Hematopoietic multipotent progenitor cell (in vitro differentiated cells): ENCODE measurements at regions not wholly inside any gene's neighbourhood (a gene's known extent, or its start where the extent isn't known, plus 50 kb on each side); places are given as distances from the start of the nearest gene placed in this dataset.
"Not testable (repeated sequence)": the region's sequence is repeated elsewhere in the genome, so short reads cannot be mapped to it uniquely, and the experiment has no call there.

Experiments
- DNase-seq, 3 donors: peaks; one replicate each; pipeline ENCODE4 v3.0.0-alpha.2; 2011 to 2015; ENCODE audit warnings: low read depth in 2 of 3, low spot score in 2 of 3

- DNase-seq = no peak
These were observed 185.6 kb upstream of the SYNPR start for GRCh38 chr3:63092515-63092914.

GRCh38 chr3:63094642-63095408 is 183.3 kb upstream of the SYNPR start:
- no peak for DNase-seq

DNA sequence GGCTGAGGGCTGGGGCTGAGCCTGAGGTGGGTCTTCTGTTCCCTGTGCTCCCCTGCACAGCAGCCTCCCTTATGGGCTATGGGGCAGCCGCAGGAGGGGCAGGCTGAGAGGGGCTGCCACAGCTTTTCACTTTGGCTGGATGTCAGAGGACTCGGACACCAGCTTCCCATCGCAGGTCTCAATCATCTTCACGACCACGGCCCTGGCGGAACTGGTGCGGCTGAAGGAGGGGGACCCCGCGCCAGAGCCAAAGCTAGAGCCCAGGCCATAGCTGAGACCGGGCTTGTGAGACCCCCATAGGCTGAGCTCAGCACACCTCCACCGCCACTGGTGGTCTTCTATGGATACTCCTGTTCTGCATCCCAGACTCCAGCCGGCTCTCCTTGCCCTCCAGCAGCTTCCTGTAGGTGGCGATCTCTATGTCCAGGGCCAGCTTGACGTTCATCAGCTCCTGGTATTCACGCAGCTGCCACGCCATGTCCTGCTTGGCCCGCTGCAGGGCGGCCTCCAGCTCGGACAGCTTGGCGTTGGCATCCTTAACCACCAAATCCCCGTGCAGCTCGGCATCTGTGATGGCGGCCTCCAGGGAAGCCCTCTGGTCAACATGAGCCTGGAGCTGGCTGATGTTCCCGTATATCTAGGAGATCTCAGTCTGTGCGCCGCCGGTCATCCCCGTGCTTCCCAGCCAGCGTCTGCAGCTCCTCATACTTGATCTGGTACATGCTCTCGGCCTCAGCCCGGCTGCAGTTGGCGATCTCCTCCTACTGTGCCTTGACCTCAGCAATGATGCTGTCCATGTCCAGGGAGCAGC is 181.7 kb upstream of the SYNPR start:
- DNase-seq = no peak

- DNase-seq = no peak
These were observed 180.7 kb upstream of the SYNPR start for GRCh38 chr3:63097396-63097795.

GRCh38 chr3:63116922-63117321 is 161.2 kb upstream of the SYNPR start:
- DNase-seq = no peak

DNA sequence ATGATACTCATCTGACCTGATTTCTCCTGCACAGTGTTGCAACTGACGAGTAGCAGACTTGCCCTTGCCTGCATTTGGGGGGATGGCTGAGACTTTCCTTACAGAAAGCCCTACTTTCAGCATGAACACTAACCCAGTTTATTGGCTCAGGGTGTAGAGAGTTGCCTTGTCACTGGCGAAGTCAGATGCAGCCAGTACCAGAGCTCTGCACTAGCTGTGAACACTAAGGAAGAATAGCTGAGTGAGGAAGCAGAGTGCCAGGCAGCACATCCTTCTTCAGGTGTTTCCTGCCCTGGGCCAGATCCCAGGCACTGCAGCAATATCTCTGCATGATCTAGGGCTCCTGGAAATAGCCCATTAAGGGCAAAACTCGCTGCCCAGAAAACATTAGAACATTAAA is 154.0 kb upstream of the SYNPR start:
- DNase-seq = no peak

GRCh38 chr3:63126530-63126929 is 151.6 kb upstream of the SYNPR start:
- no peak for DNase-seq

DNA sequence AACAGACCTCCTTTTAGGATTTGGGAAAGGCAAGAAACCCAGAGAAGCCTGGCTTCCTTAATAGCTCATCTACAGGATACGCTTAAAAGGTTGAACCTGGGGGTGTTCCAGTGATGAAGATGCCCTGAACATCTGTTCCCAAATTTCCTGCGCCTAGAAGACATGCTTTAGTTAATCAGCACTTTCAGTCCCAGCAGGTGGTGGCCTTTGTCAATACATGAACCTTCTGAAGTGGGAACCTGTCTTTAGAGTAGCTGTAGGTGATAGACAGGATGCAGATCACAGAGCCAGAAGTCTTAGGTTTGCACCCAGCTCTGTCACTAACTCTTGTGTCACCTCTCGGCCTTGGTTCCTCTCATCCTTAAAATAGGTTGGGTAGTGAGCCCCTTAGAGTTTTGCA is 149.7 kb upstream of the SYNPR start:
- no peak for DNase-seq

DNA sequence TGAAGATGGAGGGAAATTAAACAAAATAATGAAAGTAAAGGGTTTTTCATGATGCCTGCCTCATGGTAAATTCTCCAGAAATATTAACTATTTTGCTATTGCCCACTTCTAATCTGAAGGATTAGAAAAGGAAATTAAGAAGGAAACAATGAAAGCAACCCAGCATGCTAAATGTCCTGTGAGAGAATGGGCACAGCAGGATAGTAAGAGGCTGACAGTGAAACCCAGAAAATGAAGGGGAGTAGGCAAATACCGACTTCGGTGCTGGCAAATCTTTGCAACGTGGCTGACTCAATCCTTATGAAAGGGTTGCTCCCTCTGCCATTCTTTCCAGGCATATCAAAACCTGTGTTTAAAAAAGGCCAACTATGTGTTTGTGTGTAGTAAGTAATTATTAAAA is 147.5 kb upstream of the SYNPR start:
- no peak for DNase-seq

DNA sequence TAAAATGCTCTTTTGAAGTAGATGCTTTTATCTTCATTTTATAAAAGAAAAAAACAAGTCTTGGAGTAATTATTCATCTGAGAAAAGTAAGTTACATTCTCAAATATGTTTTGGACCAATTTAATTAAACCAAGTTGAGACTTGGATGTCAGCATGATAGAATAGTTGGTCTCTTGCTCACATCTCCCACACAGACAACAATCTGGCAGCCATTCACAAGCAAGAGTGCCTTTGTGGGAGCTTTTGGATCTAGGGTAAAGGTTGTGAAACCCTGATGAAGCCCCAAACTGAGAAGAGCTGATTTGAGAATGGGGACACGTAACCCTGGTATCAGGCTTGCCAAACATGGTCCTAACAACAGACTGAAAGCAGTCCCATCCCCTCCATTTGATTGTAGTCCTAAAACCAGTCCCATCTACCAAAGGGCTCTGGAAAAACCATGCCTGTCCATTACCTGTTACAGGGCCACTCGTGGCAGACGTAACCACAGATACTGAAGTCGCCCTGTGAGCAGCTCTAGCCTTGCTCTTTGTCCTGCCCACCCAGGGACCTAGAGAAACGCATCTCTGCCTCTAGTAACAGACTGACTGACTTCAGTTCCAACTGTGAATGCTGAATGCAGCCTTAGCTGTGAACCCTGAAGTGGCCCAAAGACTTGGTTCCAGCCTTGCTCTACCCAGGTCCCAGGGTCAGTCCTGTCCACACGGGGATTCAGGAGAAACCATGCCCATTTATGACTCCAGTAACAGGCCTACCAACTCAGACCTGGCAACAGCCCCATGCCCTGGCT is 145.5 kb upstream of the SYNPR start:
- no peak for DNase-seq

DNA sequence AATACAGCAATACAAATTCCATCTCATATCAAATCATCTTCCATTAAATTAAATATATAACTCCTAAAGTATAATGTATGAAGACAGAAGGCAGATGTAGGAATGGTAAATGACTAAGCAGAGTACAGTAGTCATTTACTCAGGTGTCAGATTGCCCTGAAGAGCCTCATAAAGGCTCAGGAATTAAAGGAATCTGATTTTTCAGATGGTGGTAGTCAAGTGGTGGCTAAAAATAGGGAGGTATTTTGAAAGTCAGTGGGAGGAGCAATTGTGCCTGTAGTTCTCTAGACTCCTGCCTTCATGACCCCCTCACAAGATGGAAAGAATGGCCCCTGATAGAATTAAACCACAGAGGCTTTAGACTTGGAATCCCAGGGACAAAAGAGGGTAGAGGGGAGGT is 142.7 kb upstream of the SYNPR start:
- no peak for DNase-seq

DNA sequence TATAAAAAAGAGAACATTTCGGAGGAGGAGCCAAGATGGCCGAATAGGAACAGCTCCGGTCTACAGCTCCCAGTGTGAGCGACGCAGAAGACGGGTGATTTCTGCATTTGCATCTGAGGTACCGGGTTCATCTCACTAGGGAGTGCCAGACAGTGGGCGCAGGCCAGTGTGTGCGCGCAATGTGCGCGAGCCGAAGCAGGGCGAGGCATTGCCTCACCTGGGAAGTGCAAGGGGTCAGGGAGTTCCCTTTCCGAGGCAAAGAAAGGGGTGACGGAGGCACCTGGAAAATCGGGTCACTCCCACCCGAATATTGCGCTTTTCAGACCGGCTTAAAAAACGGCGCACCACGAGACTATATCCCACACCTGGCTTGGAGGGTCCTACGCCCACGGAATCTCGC is 141.9 kb upstream of the SYNPR start:
- not testable (repeated sequence) for DNase-seq

- DNase-seq = no peak
These were observed 135.4 kb upstream of the SYNPR start for GRCh38 chr3:63142681-63143080.

DNA sequence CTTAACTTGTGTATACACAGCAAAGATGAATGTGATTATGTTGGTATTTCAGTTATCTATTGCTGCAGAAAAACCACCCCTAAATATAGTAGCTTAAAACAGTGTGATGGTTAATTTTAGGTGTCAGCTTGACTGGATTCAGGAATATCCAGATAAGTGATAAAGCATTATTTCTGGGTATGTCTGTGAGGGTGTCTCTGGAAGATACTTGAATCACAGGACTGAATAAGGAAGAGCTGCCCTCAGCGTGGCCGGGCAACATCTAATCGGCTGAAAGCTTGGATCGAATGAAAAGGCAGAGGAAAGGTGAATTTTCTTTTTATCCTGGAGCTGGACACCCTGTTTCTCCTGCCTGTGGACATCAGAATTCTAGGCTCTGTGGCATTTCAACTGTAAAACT is 132.0 kb upstream of the SYNPR start:
- DNase-seq = no peak

DNA sequence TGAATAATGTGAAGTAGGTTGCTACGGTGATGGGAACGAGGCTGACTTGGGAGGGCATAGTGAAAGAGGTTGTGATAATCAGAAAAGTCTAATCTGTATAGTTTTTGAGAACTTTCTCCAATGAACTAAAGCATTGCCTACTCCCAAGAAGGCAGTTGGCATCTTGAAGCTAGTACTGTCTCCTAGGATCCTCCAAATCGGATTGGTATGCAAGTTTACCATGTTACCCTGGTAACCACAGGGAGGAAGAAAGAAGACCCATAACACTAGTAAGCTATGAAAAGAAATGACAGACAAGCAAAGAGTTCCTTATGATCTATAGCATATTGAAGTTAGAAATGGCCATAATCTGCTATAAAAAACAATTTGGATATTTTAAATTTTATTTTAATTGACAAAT is 127.2 kb upstream of the SYNPR start:
- DNase-seq = no peak

- no peak for DNase-seq
These were observed 126.2 kb upstream of the SYNPR start for GRCh38 chr3:63151897-63152296.

- no peak for DNase-seq
These were observed 118.3 kb upstream of the SYNPR start for GRCh38 chr3:63159764-63160163.

DNA sequence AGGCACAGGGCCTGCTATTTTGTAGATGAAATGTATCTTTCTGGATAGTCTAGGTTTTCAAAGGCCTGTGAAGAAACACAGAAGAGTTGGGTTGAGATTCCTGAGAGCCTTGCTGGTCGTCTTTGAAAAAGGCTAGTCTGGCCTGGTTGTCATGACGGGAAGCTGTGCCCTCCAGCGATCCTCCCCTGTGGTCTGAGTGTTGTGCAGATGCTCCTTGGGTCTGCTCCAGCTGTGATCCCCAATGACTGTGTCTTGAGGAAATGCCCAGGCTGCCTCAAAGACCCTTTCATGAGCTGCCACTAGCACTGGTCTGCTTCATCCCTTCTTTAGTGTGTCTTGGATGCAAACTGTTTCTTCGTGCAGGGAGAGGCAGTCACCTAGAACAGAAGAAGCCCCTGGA is 111.0 kb upstream of the SYNPR start:
- no peak for DNase-seq

DNA sequence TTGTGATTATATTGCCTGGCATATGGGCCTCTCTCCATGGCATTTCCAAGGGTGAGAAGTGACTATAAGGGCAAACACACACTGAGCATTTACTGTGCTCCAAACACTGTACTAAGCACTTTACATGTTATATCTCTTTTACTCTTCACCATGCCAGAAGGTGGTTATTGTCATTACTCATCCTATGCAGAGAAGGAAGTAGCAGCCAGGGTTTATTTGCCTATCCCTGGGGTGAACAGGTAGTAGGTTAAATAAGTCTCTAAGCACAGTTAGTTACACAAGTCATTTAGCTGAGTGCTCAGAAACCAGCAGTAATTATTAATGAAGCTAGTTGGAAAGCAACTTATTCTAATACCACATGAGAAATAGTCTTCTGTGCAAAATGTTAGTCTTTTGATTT is 109.9 kb upstream of the SYNPR start:
- no peak for DNase-seq

- DNase-seq = no peak
These were observed 98.1 kb upstream of the SYNPR start for GRCh38 chr3:63179862-63180522.

DNA sequence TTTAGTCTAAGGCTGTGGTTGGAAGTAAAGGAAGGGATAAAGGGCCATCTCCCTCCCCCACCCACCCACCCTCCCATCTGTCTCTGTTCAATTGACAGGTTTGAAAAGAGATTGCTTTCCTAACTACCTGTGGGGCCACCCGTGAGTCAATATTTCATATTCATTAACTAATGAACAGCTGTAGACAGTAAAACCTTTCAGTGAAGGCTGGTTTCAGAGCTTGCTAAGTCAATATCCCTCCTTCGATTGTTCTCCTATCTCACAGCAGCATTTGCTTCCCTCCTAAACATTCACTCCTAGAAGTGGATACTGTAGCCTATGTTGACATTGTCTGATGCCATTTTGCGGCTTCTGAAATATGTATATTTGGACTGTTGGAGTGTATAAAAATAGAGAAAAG is 85.9 kb upstream of the SYNPR start:
- DNase-seq = no peak
